ENCODE measurements at regions not wholly inside any gene's neighbourhood (a gene's known extent, or its start where the extent isn't known, plus 50 kb on each side); places are given as distances from the start of the nearest gene placed in this dataset.
"Not testable (repeated sequence)": the region's sequence is repeated elsewhere in the genome, so short reads cannot be mapped to it uniquely, and the experiment has no call there.

- no peak overlapping the region for H3K27ac Mint-ChIP-seq
- no peak overlapping the region for H3K4me3 Mint-ChIP-seq
- ATAC-seq (ENCODE audit: low read depth in 2 of 2) (no peak), DNase-seq (no peak)
- H3K27me3 Mint-ChIP-seq, result no peaks in the 10 kb centered on the region
- peaks cover 0 to 4% of the 10 kb centered on the region in 2 experiments for H3K9me3 ChIP-seq (ENCODE audit: control insufficient read depth in 2 of 2, low read length in 2 of 2)
- H3K27ac ChIP-seq (ENCODE audit: insufficient read depth, low read length, poor library complexity, severe bottlenecking), result no peak overlapping the region
- H3K36me3 ChIP-seq (ENCODE audit: control insufficient read depth, insufficient read depth, low read length), result no peaks in the 10 kb centered on the region
- no peaks in the 10 kb centered on the region for H3K36me3 Mint-ChIP-seq
- H3K9me3 Mint-ChIP-seq, result peaks cover 0 to 25% (median 15%) of the 10 kb centered on the region in 7 donors
- no peak overlapping the region for H3K4me3 ChIP-seq (ENCODE audit: low read depth, low read length)
- no peaks in the 10 kb centered on the region for H3K27me3 ChIP-seq (ENCODE audit: control insufficient read depth, insufficient read depth, low read length)
- H3K4me1 Mint-ChIP-seq, result no peaks in the 10 kb centered on the region
- no peaks in the 10 kb centered on the region for H3K4me1 ChIP-seq (ENCODE audit: control insufficient read depth, insufficient read depth, low read length, poor library complexity, severe bottlenecking)
These were observed 247.4 kb downstream of the SYT10 start for GRCh38 chr12:33192226-33192625.

GRCh38 chr12:33187409-33187808, 252.2 kb downstream of the SYT10 start:
- no peak for DNase-seq
- H3K4me1 Mint-ChIP-seq, result no peaks in the 10 kb centered on the region
- Histone ChIP-seq H3K4me3 (ENCODE audit: low read depth, low read length) (no peak overlapping the region), H3K27ac (ENCODE audit: insufficient read depth, low read length, poor library complexity, severe bottlenecking) (no peak overlapping the region), H3K9me3 (ENCODE audit: control insufficient read depth in 2 of 2, low read length in 2 of 2) (no peaks in the 10 kb centered on the region), H3K4me1 (ENCODE audit: control insufficient read depth, insufficient read depth, low read length, poor library complexity, severe bottlenecking) (no peaks in the 10 kb centered on the region), H3K27me3 (ENCODE audit: control insufficient read depth, insufficient read depth, low read length) (no peaks in the 10 kb centered on the region), H3K36me3 (ENCODE audit: control insufficient read depth, insufficient read depth, low read length) (no peaks in the 10 kb centered on the region)
- no peak for ATAC-seq (ENCODE audit: low read depth in 2 of 2)
- H3K4me3 Mint-ChIP-seq, result no peak overlapping the region
- no peak overlapping the region for H3K27ac Mint-ChIP-seq
- H3K36me3 Mint-ChIP-seq, result no peaks in the 10 kb centered on the region
- peaks cover 4 to 20% (median 6%) of the 10 kb centered on the region in 7 donors for H3K9me3 Mint-ChIP-seq
- no peaks in the 10 kb centered on the region for H3K27me3 Mint-ChIP-seq

- no peaks in the 10 kb centered on the region for H3K9me3 ChIP-seq (ENCODE audit: control insufficient read depth in 2 of 2, low read length in 2 of 2)
These were observed 255.5 kb downstream of the SYT10 start for GRCh38 chr12:33184161-33184560.

GRCh38 chr12:33182485-33182884, 257.1 kb downstream of the SYT10 start:
- H3K4me3 Mint-ChIP-seq, result no peak overlapping the region
- H3K4me1 ChIP-seq (ENCODE audit: control insufficient read depth, insufficient read depth, low read length, poor library complexity, severe bottlenecking), result no peaks in the 10 kb centered on the region
- ATAC-seq (ENCODE audit: low read depth in 2 of 2), result no peak
- no peaks in the 10 kb centered on the region for H3K27me3 ChIP-seq (ENCODE audit: control insufficient read depth, insufficient read depth, low read length)
- H3K4me1 Mint-ChIP-seq, result no peaks in the 10 kb centered on the region
- no peaks in the 10 kb centered on the region for H3K36me3 Mint-ChIP-seq
- no peak for DNase-seq
- no peaks in the 10 kb centered on the region for H3K27me3 Mint-ChIP-seq
- H3K27ac Mint-ChIP-seq, result no peak overlapping the region
- no peak overlapping the region for H3K4me3 ChIP-seq (ENCODE audit: low read depth, low read length)
- H3K9me3 Mint-ChIP-seq, result peaks cover 2 to 24% (median 4%) of the 10 kb centered on the region in 7 donors
- no peaks in the 10 kb centered on the region for H3K9me3 ChIP-seq (ENCODE audit: control insufficient read depth in 2 of 2, low read length in 2 of 2)
- no peaks in the 10 kb centered on the region for H3K36me3 ChIP-seq (ENCODE audit: control insufficient read depth, insufficient read depth, low read length)
- no peak overlapping the region for H3K27ac ChIP-seq (ENCODE audit: insufficient read depth, low read length, poor library complexity, severe bottlenecking)

More at GRCh38 chr12:33184161-33184560, 255.5 kb downstream of the SYT10 start:
- DNase-seq (no peak), ATAC-seq (ENCODE audit: low read depth in 2 of 2) (no peak)
- Mint-ChIP-seq H3K36me3 (no peaks in the 10 kb centered on the region), H3K4me1 (no peaks in the 10 kb centered on the region), H3K27ac (no peak overlapping the region), H3K9me3 (peaks cover 0 to 27% (median 7%) of the 10 kb centered on the region in 7 donors), H3K27me3 (no peaks in the 10 kb centered on the region), H3K4me3 (no peak overlapping the region)
- Histone ChIP-seq H3K27ac (ENCODE audit: insufficient read depth, low read length, poor library complexity, severe bottlenecking) (no peak overlapping the region), H3K4me1 (ENCODE audit: control insufficient read depth, insufficient read depth, low read length, poor library complexity, severe bottlenecking) (no peaks in the 10 kb centered on the region), H3K36me3 (ENCODE audit: control insufficient read depth, insufficient read depth, low read length) (no peaks in the 10 kb centered on the region), H3K4me3 (ENCODE audit: low read depth, low read length) (no peak overlapping the region), H3K27me3 (ENCODE audit: control insufficient read depth, insufficient read depth, low read length) (no peaks in the 10 kb centered on the region)

- no peaks in the 10 kb centered on the region for H3K9me3 ChIP-seq (ENCODE audit: control insufficient read depth in 2 of 2, low read length in 2 of 2)
- peaks cover 2 to 15% (median 4%) of the 10 kb centered on the region in 7 donors for H3K9me3 Mint-ChIP-seq
- H3K4me3 Mint-ChIP-seq, result no peak overlapping the region
These were observed 258.7 kb downstream of the SYT10 start for GRCh38 chr12:33180918-33181317.

GRCh38 chr12:33166260-33166659, 269.7 kb upstream of the PKP2 start:
- H3K27me3 Mint-ChIP-seq; H3K4me3 Mint-ChIP-seq; H3K27ac Mint-ChIP-seq; H3K4me1 Mint-ChIP-seq; DNase-seq; H3K27ac ChIP-seq (ENCODE audit: insufficient read depth, low read length, poor library complexity, severe bottlenecking); H3K4me1 ChIP-seq (ENCODE audit: control insufficient read depth, insufficient read depth, low read length, poor library complexity, severe bottlenecking); H3K4me3 ChIP-seq (ENCODE audit: low read depth, low read length); H3K36me3 Mint-ChIP-seq; ATAC-seq (ENCODE audit: low read depth in 2 of 2); H3K36me3 ChIP-seq (ENCODE audit: control insufficient read depth, insufficient read depth, low read length); H3K9me3 ChIP-seq (ENCODE audit: control insufficient read depth in 2 of 2, low read length in 2 of 2); H3K27me3 ChIP-seq (ENCODE audit: control insufficient read depth, insufficient read depth, low read length): not testable (repeated sequence)
- H3K9me3 Mint-ChIP-seq, result peaks cover 4 to 31% (median 13%) of the 10 kb centered on the region in 7 donors

More at GRCh38 chr12:33180918-33181317, 258.7 kb downstream of the SYT10 start:
- no peak for ATAC-seq (ENCODE audit: low read depth in 2 of 2)
- H3K36me3 Mint-ChIP-seq, result no peaks in the 10 kb centered on the region
- Histone ChIP-seq H3K27me3 (ENCODE audit: control insufficient read depth, insufficient read depth, low read length) (no peaks in the 10 kb centered on the region), H3K4me3 (ENCODE audit: low read depth, low read length) (no peak overlapping the region), H3K27ac (ENCODE audit: insufficient read depth, low read length, poor library complexity, severe bottlenecking) (no peak overlapping the region), H3K4me1 (ENCODE audit: control insufficient read depth, insufficient read depth, low read length, poor library complexity, severe bottlenecking) (no peaks in the 10 kb centered on the region), H3K36me3 (ENCODE audit: control insufficient read depth, insufficient read depth, low read length) (no peaks in the 10 kb centered on the region)
- H3K27me3 Mint-ChIP-seq, result no peaks in the 10 kb centered on the region
- DNase-seq, result no peak
- H3K27ac Mint-ChIP-seq, result no peak overlapping the region
- H3K4me1 Mint-ChIP-seq, result no peaks in the 10 kb centered on the region

GRCh38 chr12:33156042-33156441, 259.5 kb upstream of the PKP2 start:
- ATAC-seq (ENCODE audit: low read depth in 2 of 2), result no peak
- Histone ChIP-seq H3K36me3 (ENCODE audit: control insufficient read depth, insufficient read depth, low read length) (no peaks in the 10 kb centered on the region), H3K9me3 (ENCODE audit: control insufficient read depth in 2 of 2, low read length in 2 of 2) (peaks cover 0 to 3% of the 10 kb centered on the region in 2 experiments), H3K4me3 (ENCODE audit: low read depth, low read length) (no peak overlapping the region), H3K27ac (ENCODE audit: insufficient read depth, low read length, poor library complexity, severe bottlenecking) (no peak overlapping the region), H3K27me3 (ENCODE audit: control insufficient read depth, insufficient read depth, low read length) (no peaks in the 10 kb centered on the region), H3K4me1 (ENCODE audit: control insufficient read depth, insufficient read depth, low read length, poor library complexity, severe bottlenecking) (no peaks in the 10 kb centered on the region)
- H3K4me3 Mint-ChIP-seq, result no peak overlapping the region
- DNase-seq, result no peak
- no peaks in the 10 kb centered on the region for H3K27me3 Mint-ChIP-seq
- peaks cover under 1 to 30% (median 4%) of the 10 kb centered on the region in 7 donors for H3K9me3 Mint-ChIP-seq
- no peaks in the 10 kb centered on the region for H3K36me3 Mint-ChIP-seq
- H3K27ac Mint-ChIP-seq, result no peak overlapping the region
- H3K4me1 Mint-ChIP-seq, result no peaks in the 10 kb centered on the region

GRCh38 chr12:33147292-33147691, 250.7 kb upstream of the PKP2 start:
- H3K4me3 Mint-ChIP-seq; H3K27ac ChIP-seq (ENCODE audit: insufficient read depth, low read length, poor library complexity, severe bottlenecking); H3K9me3 ChIP-seq (ENCODE audit: control insufficient read depth in 2 of 2, low read length in 2 of 2); H3K27me3 Mint-ChIP-seq; H3K27ac Mint-ChIP-seq; H3K4me1 ChIP-seq (ENCODE audit: control insufficient read depth, insufficient read depth, low read length, poor library complexity, severe bottlenecking); H3K36me3 ChIP-seq (ENCODE audit: control insufficient read depth, insufficient read depth, low read length); ATAC-seq (ENCODE audit: low read depth in 2 of 2); H3K36me3 Mint-ChIP-seq; H3K4me1 Mint-ChIP-seq; H3K27me3 ChIP-seq (ENCODE audit: control insufficient read depth, insufficient read depth, low read length); DNase-seq; H3K4me3 ChIP-seq (ENCODE audit: low read depth, low read length): not testable (repeated sequence)
- H3K9me3 Mint-ChIP-seq, result peaks cover 0 to 20% (median 0%) of the 10 kb centered on the region in 7 donors
